Gastrocnemius medialis (tissue), 4 donors: ENCODE measurements at regions not wholly inside any gene's neighbourhood (a gene's known extent, or its start where the extent isn't known, plus 50 kb on each side); places are given as distances from the start of the nearest gene placed in this dataset.

Experiments used
- ATAC-seq, 2 donors: fragments of 150-250 bp; one replicate each; pipeline ENCODE4 v1.9.1; 2016
- DNase-seq, 2 donors: peaks; one replicate each; pipeline ENCODE4 v3.0.0-alpha.2; 2019
- H3K27ac ChIP-seq, 4 donors: fragments of 200-600 bp; sonication (generic); 1 replicate in 1 of 4; 2 replicates in 3 of 4; pipeline ENCODE4 v1.5.1; 2016 to 2018; ENCODE audit warnings: mild to moderate bottlenecking in 2 of 4, moderate library complexity in 1 of 4
- H3K27me3 ChIP-seq, 3 donors: fragments of 200-600 bp; sonication (generic) in 2 of 3; 1 replicate in 1 of 3; 2 replicates in 2 of 3; pipeline versions ENCODE4 v1.5.1 to v1.6.0; 2016 to 2019; ENCODE audit warnings: mild to moderate bottlenecking in 1 of 3, moderate library complexity in 1 of 3
- H3K36me3 ChIP-seq, 2 donors: fragments of 200-600 bp; sonication (generic) in 1 of 2; one replicate each; pipeline ENCODE4 v1.5.1; 2017 to 2018
- H3K4me1 ChIP-seq, 2 donors: fragments of 200-600 bp; sonication (generic) in 1 of 2; one replicate each; pipeline ENCODE4 v1.5.1; 2016 to 2017; ENCODE audit warnings: mild to moderate bottlenecking in 2 of 2
- H3K4me3 ChIP-seq, 4 donors: fragments of 200-600 bp; sonication (generic) in 3 of 4; 1 replicate in 1 of 4; 2 replicates in 3 of 4; pipeline ENCODE4 v1.5.1; 2016 to 2019; ENCODE audit warnings: mild to moderate bottlenecking in 2 of 4
- H3K9me3 ChIP-seq, 3 donors: fragments of 200-600 bp; sonication (generic) in 2 of 3; 1 replicate in 1 of 3; 2 replicates in 2 of 3; pipeline ENCODE4 v1.5.1; 2016 to 2019
- POLR2A ChIP-seq, 2 donors: fragments of 450-650 bp; IDR thresholded peaks; one replicate each; pipeline ENCODE4 v1.6.1; 2017; ENCODE audit warnings: antibody characterized with exemption in 2 of 2, mild to moderate bottlenecking in 2 of 2, moderate library complexity in 2 of 2
- in situ Hi-C, 4 donors: fragments of 200-750 bp; cut with MboI; loops; one replicate each; pipeline versions ENCODE4 v1.15.0 to v1.8.0; 2017; ENCODE audit warnings: low sequenced_read_pairs in 4 of 4
- intact Hi-C: fragments of 100-400 bp; cut with DNase I; formaldehyde crosslinking; loops from one replicate; pipeline ENCODE4 v1.15.1; 2023; ENCODE audit warnings: low total_unique reads
- TF ChIP-seq, protein P1 (sequence below), 5 experiments: fragments of 450-650 bp in 3 of 5; fragments of 200-600 bp in 2 of 5; sonication (generic) in 2 of 5; IDR thresholded peaks in 4 of 5; conservative IDR thresholded peaks in 1 of 5; 1 replicate in 4 of 5; 2 replicates in 1 of 5; pipeline ENCODE4 v1.5.1; 2016 to 2019; ENCODE audit warnings: antibody characterized with exemption in 5 of 5, mild to moderate bottlenecking in 3 of 5, moderate library complexity in 3 of 5

DNA sequence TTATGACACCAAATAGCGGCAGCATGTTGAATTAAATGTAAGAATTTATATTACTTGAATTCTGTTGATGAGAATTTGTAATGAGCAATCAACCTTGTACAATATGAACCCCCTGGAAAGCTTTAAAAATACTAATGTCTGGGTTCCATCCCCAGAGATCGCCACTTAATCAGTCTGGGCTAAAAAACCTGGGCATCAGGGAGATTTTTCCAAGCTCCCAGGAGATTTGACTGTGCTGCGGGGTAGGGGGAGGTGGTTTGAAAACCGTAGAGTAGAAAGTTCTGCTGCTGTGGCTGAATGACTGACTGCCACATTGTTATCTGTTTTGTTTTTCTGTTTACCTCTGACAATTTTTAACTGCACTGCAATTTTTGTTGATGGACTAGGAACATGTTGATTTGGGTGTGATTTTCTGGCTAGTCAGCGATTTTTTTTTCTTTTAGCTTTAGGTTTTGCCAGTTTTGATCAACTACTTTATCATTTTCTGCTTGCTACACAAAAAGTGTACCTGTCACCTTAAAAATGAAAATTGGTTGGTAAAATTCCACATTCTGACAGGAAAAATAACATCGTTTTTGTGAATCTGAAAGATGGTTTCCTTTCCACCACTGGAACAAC is 79.3 kb downstream of the PCTP start:
- no peak overlapping the region for H3K4me3 ChIP-seq
- TF ChIP-seq, protein P1, sequence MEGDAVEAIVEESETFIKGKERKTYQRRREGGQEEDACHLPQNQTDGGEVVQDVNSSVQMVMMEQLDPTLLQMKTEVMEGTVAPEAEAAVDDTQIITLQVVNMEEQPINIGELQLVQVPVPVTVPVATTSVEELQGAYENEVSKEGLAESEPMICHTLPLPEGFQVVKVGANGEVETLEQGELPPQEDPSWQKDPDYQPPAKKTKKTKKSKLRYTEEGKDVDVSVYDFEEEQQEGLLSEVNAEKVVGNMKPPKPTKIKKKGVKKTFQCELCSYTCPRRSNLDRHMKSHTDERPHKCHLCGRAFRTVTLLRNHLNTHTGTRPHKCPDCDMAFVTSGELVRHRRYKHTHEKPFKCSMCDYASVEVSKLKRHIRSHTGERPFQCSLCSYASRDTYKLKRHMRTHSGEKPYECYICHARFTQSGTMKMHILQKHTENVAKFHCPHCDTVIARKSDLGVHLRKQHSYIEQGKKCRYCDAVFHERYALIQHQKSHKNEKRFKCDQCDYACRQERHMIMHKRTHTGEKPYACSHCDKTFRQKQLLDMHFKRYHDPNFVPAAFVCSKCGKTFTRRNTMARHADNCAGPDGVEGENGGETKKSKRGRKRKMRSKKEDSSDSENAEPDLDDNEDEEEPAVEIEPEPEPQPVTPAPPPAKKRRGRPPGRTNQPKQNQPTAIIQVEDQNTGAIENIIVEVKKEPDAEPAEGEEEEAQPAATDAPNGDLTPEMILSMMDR (IDR thresholded peaks at IDR 0.05 in 4 of 5, conservative IDR thresholded peaks at IDR 0.05 in 1 of 5): no peak
- no peak for TF ChIP-seq POLR2A (IDR thresholded peaks at IDR 0.05)
- H3K27ac ChIP-seq: no peak overlapping the region
- H3K36me3 ChIP-seq: no peaks in the 10 kb centered on the region
- no peaks in the 10 kb centered on the region for H3K4me1 ChIP-seq
- H3K9me3 ChIP-seq: no peaks in the 10 kb centered on the region
- ATAC-seq: no peak
- H3K27me3 ChIP-seq: no peaks in the 10 kb centered on the region
- in situ Hi-C loops: loop anchor here in 1 of 4 donors (10.0 to 25.0 kb wide), 2 partner anchors 55 to 882 kb away; no protein-coding TSS in a partner anchor
- intact Hi-C loops: no loop called here
- DNase-seq: no peak

DNA sequence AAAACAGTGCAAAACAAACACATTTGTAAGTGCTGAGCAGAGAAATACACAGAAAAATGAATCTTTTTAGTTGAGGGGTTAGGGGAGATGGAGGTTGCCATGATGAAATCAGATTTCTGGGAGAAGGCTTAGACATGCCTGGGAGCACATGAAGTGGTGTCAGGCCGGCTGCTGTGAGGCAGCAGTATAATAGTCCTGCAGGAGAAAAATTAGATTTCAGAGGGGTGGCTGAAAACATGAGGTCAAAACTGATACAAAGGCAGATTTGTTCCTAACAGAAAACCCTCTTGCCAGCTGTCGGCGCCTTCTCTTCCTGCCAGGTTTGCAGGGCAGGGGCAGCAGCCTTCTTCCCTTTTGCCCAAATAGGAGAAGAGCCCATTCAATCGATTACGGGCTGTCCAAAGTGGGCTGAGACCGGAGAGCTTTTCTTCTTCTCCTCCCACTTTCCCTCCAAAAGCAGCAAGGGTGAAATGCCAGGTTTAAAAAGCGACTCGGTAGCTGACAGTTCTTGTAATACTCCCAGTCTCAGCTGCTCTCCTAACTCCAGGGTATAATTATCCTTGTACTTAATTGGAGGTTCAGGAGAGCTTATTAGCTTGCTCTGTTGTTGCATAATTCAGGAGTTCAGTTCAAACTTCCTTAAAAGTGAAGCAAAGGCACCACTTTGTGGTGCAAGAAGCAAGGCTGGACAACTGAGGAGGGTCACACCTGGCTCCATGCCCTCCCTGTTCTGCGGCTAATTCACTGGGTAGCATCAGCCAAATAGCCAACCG is 80.0 kb downstream of the PCTP start:
- ATAC-seq (no peak), DNase-seq (no peak)
- Histone ChIP-seq H3K27ac (no peak overlapping the region), H3K36me3 (no peaks in the 10 kb centered on the region), H3K9me3 (no peaks in the 10 kb centered on the region), H3K27me3 (no peaks in the 10 kb centered on the region), H3K4me3 (no peak overlapping the region), H3K4me1 (no peaks in the 10 kb centered on the region)
- no peak for TF ChIP-seq POLR2A (IDR thresholded peaks at IDR 0.05)
- TF ChIP-seq, protein P1 (IDR thresholded peaks at IDR 0.05 in 4 of 5, conservative IDR thresholded peaks at IDR 0.05 in 1 of 5): no peak
- intact Hi-C loops (no loop called here), in situ Hi-C loops (loop anchor here in 1 of 4 donors (25.0 kb wide), 1 partner anchor 881 kb away; no protein-coding TSS in a partner anchor)

- intact Hi-C loops (no loop called here), in situ Hi-C loops (loop anchor here in 1 of 4 donors (25.0 kb wide), 1 partner anchor 879 kb away; no protein-coding TSS in a partner anchor)
- no peak for DNase-seq
- Histone ChIP-seq H3K9me3 (no peaks in the 10 kb centered on the region), H3K27me3 (no peaks in the 10 kb centered on the region), H3K4me1 (no peaks in the 10 kb centered on the region), H3K36me3 (no peaks in the 10 kb centered on the region), H3K4me3 (no peak overlapping the region), H3K27ac (no peak overlapping the region)
- no peak for ATAC-seq
- TF ChIP-seq, protein P1 (IDR thresholded peaks at IDR 0.05 in 4 of 5, conservative IDR thresholded peaks at IDR 0.05 in 1 of 5): no peak
- TF ChIP-seq POLR2A (IDR thresholded peaks at IDR 0.05): no peak
Measured at GRCh38 chr17:55833306-55833705, 82.5 kb downstream of the PCTP start.

- ATAC-seq (peak; percentile 50 to 56), DNase-seq (peak in 1 of 2 donors; percentile 31)
- Histone ChIP-seq H3K9me3 (no peaks in the 10 kb centered on the region), H3K4me3 (no peak overlapping the region), H3K27ac (peak overlapping the region in 1 of 4 donors; percentile 25), H3K36me3 (no peaks in the 10 kb centered on the region), H3K27me3 (no peaks in the 10 kb centered on the region), H3K4me1 (peaks cover 0 to 6% of the 10 kb centered on the region in 2 donors)
- in situ Hi-C loops (loop anchor here in 1 of 4 donors (25.0 kb wide), 1 partner anchor 870 kb away; no protein-coding TSS in a partner anchor), intact Hi-C loops (loop anchor here (10.0 kb wide), 2 partner anchors 632 to 872 kb away; no protein-coding TSS in a partner anchor)
- TF ChIP-seq, protein P1 (IDR thresholded peaks at IDR 0.05 in 4 of 5, conservative IDR thresholded peaks at IDR 0.05 in 1 of 5): no peak
- no peak for TF ChIP-seq POLR2A (IDR thresholded peaks at IDR 0.05)
Measured at GRCh38 chr17:55842405-55843158, 91.7 kb downstream of the PCTP start.
